NCI-H1092 treated with DMSO at 0.1 percent for 48 hours (cell line): ENCODE measurements at regions not wholly inside any gene's neighbourhood (a gene's known extent, or its start where the extent isn't known, plus 50 kb on each side); places are given as distances from the start of the nearest gene placed in this dataset.
"Not testable (repeated sequence)": the region's sequence is repeated elsewhere in the genome, so short reads cannot be mapped to it uniquely, and the experiment has no call there.

ENCODE experiments used
- DNase-seq: peaks from one replicate; lab custom pipeline; 2025; lab: John Stamatoyannopoulos, UW

- no peak for DNase-seq
Observed at GRCh38 chr9:73866451-73866850, 630.7 kb upstream of the RORB start.

GRCh38 chr9:73869264-73869663 lies 627.9 kb upstream of the RORB start:
- DNase-seq = peak; percentile 29

GRCh38 chr9:73871636-73872035 lies 625.5 kb upstream of the RORB start:
- DNase-seq = no peak

GRCh38 chr9:73872701-73873100 lies 624.4 kb upstream of the RORB start:
- no peak for DNase-seq

- no peak for DNase-seq
Observed at GRCh38 chr9:73880101-73880500, 617.0 kb upstream of the RORB start.

- no peak for DNase-seq
Observed at GRCh38 chr9:73889023-73889422, 608.1 kb upstream of the RORB start.

GRCh38 chr9:73890685-73891277 lies 606.4 kb upstream of the RORB start:
- no peak for DNase-seq

GRCh38 chr9:73892335-73892734 lies 604.8 kb upstream of the RORB start:
- DNase-seq = no peak

GRCh38 chr9:73893230-73893629 lies 603.9 kb upstream of the RORB start:
- DNase-seq = no peak

- no peak for DNase-seq
Observed at GRCh38 chr9:73896061-73896460, 601.1 kb upstream of the RORB start.

- DNase-seq = no peak
Observed at GRCh38 chr9:73906671-73907070, 590.5 kb upstream of the RORB start.

- DNase-seq = no peak
Observed at GRCh38 chr9:73911804-73912203, 585.3 kb upstream of the RORB start.

GRCh38 chr9:73916016-73916673 lies 581.0 kb upstream of the RORB start:
- DNase-seq = no peak

- DNase-seq = no peak
Observed at GRCh38 chr9:73919712-73920111, 577.4 kb upstream of the RORB start.

- DNase-seq = no peak
Observed at GRCh38 chr9:73923796-73924195, 573.3 kb upstream of the RORB start.

- DNase-seq = no peak
Observed at GRCh38 chr9:73951147-73951546, 546.0 kb upstream of the RORB start.

GRCh38 chr9:73962792-73963191 lies 534.3 kb upstream of the RORB start:
- no peak for DNase-seq

- DNase-seq = no peak
Observed at GRCh38 chr9:73969936-73970335, 527.2 kb upstream of the RORB start.

- DNase-seq = not testable (repeated sequence)
Observed at GRCh38 chr9:73976424-73976823, 520.7 kb upstream of the RORB start.

GRCh38 chr9:73979894-73980264 lies 517.3 kb upstream of the RORB start:
- peak; percentile 25 for DNase-seq

GRCh38 chr9:73980754-73981153 lies 516.4 kb upstream of the RORB start:
- DNase-seq = no peak

GRCh38 chr9:73981405-73981804 lies 515.7 kb upstream of the RORB start:
- no peak for DNase-seq

GRCh38 chr9:73995836-73996235 lies 501.3 kb upstream of the RORB start:
- DNase-seq = no peak

- DNase-seq = no peak
Observed at GRCh38 chr9:73996844-73997243, 500.3 kb upstream of the RORB start.
